Kidney (tissue), 13 donors: ENCODE measurements at regions not wholly inside any gene's neighbourhood (a gene's known extent, or its start where the extent isn't known, plus 50 kb on each side); places are given as distances from the start of the nearest gene placed in this dataset.

Source experiments
- DNase-seq, 5 donors: peaks; one replicate each; pipeline ENCODE4 v3.0.0-alpha.2; 2013 to 2020
- FAIRE-seq: peaks from 2 replicates; lab custom pipeline; 2012; peaks lifted over from hg19 to GRCh38; lab: Jason Lieb, UNC
- H3K27ac ChIP-seq, 2 donors: one replicate each; pipeline ENCODE4 v1.7.0; 2013; ENCODE audit warnings: low read depth in 2 of 2, low read length in 2 of 2, inconsistent platforms in 1 of 2
- H3K27me3 ChIP-seq: one replicate; pipeline ENCODE4 v1.7.1; 2013; ENCODE audit warnings: low read length, inconsistent platforms; ENCODE audit not compliant: control insufficient read depth, insufficient read depth
- H3K36me3 ChIP-seq, 3 donors: one replicate each; pipeline versions ENCODE4 v1.7.0 to v1.7.1; 2013; ENCODE audit warnings: low read length in 3 of 3, control low read depth in 1 of 3, inconsistent platforms in 1 of 3; ENCODE audit not compliant: insufficient read depth in 3 of 3, control insufficient read depth in 2 of 3
- H3K4me1 ChIP-seq, 3 donors: one replicate each; pipeline versions ENCODE4 v1.7.0 to v1.7.1; 2013; ENCODE audit warnings: low read length in 3 of 3, inconsistent platforms in 1 of 3, low read depth in 1 of 3; ENCODE audit not compliant: control insufficient read depth in 2 of 3, insufficient read depth in 2 of 3
- H3K4me3 ChIP-seq, 3 donors: one replicate each; pipeline versions ENCODE4 v1.7.0 to v1.8.1; 2013; ENCODE audit warnings: low read length in 3 of 3, control low read depth in 1 of 3, inconsistent platforms in 1 of 3
- H3K9ac ChIP-seq, 3 donors: one replicate each; pipeline versions ENCODE4 v1.7.0 to v1.7.1; 2013; ENCODE audit warnings: low read length in 3 of 3, control low read depth in 1 of 3, inconsistent platforms in 1 of 3
- H3K9me3 ChIP-seq, 3 donors: one replicate each; pipeline versions ENCODE4 v1.7.0 to v1.7.1; 2013; ENCODE audit warnings: low read length in 3 of 3, control low read depth in 1 of 3, inconsistent platforms in 1 of 3; ENCODE audit not compliant: control insufficient read depth in 2 of 3, insufficient read depth in 1 of 3
- intact Hi-C: fragments of 100-400 bp; cut with DNase I; formaldehyde crosslinking; loops from one replicate; pipeline ENCODE4 v1.11.1; 2022
- TF ChIP-seq, protein P1 (sequence below): IDR thresholded peaks from 3 replicates; pipeline ENCODE4 v1.5.1; 2012; ENCODE audit warnings: mild to moderate bottlenecking, moderate library complexity, borderline replicate concordance; ENCODE audit not compliant: insufficient read depth; ENCODE audit errors: extremely low read depth
- donor health status: control.
- donor health status: control.
- donor health status: control.
- donor health status: control.
- donor health status: control.
- donor health status: DM: yes; HTN: yes; CAD: no.
- donor health status: Normal renal cell carcinoma (clear cell type).

DNA sequence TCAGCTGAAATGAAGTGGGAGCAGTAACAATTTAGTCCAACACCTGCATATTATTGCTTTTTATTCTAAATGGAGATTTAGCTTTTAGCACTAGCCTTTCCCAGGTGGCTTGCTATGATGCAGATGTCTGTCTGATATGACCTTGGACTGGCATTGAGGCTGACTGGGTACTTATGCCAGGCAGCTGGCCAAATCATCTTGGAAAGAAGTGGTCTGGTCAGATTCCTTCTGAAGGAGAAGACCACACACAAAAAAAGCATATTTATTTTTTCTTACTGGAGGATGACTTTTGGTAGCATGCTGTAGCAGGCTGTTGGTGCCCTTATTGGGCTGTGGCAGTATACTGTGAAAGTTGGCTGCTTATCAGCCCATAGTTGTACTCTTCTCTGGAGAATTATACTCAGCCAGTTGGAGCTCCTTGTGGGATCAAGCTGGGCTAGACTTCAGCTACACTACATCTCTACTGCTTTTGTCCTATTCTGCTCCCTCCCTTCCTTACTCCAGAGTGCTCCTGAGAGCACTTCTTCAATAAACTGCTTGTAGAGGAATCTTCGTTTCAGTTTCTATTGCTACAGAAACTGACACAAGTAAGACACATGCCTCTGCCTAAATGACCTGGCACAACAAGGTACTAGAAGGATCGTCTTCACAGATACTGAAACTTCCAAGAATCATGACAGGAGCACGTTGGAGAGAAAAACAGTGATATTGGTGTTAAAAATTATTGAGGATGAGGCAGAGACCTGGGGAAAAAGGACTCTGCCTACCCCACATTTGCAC lies 196.8 kb upstream of the RPS6KA3 start:
- H3K9me3 ChIP-seq = no peaks in the 10 kb centered on the region
- no peaks in the 10 kb centered on the region for H3K36me3 ChIP-seq
- intact Hi-C loops = no loop called here
- FAIRE-seq = no peak
- no peak overlapping the region for H3K4me3 ChIP-seq
- no peak for DNase-seq
- no peak overlapping the region for H3K27ac ChIP-seq
- H3K27me3 ChIP-seq = peaks cover 13% of the 10 kb centered on the region
- H3K4me1 ChIP-seq = no peaks in the 10 kb centered on the region
- TF ChIP-seq, protein P1, sequence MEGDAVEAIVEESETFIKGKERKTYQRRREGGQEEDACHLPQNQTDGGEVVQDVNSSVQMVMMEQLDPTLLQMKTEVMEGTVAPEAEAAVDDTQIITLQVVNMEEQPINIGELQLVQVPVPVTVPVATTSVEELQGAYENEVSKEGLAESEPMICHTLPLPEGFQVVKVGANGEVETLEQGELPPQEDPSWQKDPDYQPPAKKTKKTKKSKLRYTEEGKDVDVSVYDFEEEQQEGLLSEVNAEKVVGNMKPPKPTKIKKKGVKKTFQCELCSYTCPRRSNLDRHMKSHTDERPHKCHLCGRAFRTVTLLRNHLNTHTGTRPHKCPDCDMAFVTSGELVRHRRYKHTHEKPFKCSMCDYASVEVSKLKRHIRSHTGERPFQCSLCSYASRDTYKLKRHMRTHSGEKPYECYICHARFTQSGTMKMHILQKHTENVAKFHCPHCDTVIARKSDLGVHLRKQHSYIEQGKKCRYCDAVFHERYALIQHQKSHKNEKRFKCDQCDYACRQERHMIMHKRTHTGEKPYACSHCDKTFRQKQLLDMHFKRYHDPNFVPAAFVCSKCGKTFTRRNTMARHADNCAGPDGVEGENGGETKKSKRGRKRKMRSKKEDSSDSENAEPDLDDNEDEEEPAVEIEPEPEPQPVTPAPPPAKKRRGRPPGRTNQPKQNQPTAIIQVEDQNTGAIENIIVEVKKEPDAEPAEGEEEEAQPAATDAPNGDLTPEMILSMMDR = no peak
- H3K9ac ChIP-seq = no peak overlapping the region

DNA sequence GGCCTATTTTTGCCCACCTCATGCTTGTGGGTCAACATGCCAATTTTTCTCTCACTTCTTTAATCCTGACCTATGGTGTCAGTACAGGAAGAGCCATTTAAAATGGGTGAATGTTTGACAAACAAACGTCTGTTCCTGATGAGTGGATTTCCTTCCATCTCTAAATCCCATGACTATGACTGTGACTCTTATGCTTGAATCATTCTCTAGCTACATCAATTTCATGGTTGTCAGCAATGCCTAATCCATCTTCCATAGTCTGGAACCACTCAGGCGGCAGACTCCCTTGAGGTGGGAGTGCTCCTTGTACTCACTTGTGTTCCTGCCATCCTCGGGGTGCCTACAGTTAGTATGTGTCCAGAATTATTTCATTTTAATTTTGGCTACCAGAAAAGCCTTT lies 194.9 kb upstream of the RPS6KA3 start:
- no peak overlapping the region for H3K27ac ChIP-seq
- TF ChIP-seq, protein P1 = no peak
- H3K36me3 ChIP-seq = no peaks in the 10 kb centered on the region
- DNase-seq (peak in 2 of 5 donors; percentile 2 to 40), FAIRE-seq (no peak)
- peaks cover 13% of the 10 kb centered on the region for H3K27me3 ChIP-seq
- intact Hi-C loops = no loop called here
- no peak overlapping the region for H3K4me3 ChIP-seq
- H3K9ac ChIP-seq = no peak overlapping the region
- no peaks in the 10 kb centered on the region for H3K9me3 ChIP-seq
- H3K4me1 ChIP-seq = no peaks in the 10 kb centered on the region

DNA sequence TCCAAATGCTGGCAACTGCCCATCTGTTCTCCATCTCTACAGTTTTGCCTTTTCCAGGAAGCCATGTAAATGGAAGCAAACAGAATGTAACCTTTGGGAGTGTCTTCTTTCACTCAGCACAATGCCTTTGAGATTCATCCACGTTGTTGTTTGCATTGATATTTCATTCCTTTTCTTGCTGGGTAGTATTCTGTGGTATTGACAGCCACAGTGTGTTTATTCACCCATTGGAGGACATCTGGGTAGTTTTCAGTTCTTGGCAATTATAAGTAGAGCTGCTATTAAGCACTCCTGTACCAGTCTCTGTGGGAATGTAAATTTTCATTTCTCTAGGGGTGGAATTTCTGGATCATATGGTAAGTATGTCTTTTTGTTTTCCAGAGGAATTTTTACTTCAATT lies 194.3 kb upstream of the RPS6KA3 start:
- DNase-seq (no peak), FAIRE-seq (no peak)
- intact Hi-C loops = no loop called here
- peaks cover 13% of the 10 kb centered on the region for H3K27me3 ChIP-seq
- H3K9me3 ChIP-seq = no peaks in the 10 kb centered on the region
- TF ChIP-seq, protein P1 = no peak
- no peak overlapping the region for H3K9ac ChIP-seq
- no peaks in the 10 kb centered on the region for H3K4me1 ChIP-seq
- no peaks in the 10 kb centered on the region for H3K36me3 ChIP-seq
- H3K4me3 ChIP-seq = no peak overlapping the region
- H3K27ac ChIP-seq = no peak overlapping the region
